ENCODE measurements at regions not wholly inside any gene's neighbourhood (a gene's known extent, or its start where the extent isn't known, plus 50 kb on each side); places are given as distances from the start of the nearest gene placed in this dataset.

DNA sequence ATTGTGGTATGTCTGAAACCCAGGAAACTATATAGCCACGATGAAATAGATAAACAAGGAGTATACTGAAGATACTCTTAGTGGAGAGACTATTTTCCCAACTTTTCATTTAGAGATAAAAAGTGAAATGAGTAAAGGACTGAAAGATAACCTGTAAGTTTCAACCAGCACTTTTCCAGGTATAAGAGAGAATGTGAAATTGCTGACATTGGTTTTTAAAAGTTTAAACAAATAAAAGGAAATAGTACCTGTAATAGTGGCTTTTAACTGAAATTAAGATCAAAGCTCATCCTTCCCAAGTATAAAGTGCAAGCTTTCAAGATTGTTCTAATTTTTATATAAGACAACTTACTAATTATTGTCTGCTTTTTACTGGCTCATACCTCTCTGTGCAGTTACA lies 130.2 kb upstream of the CCN2 start:
- TF ChIP-seq POLR2A (IDR thresholded peaks at IDR 0.05) (no peak), CTCF (IDR thresholded peaks at IDR 0.05) (no peak), EP300 (IDR thresholded peaks at IDR 0.05) (no peak)

Measured in gastroesophageal sphincter (tissue), 3 donors.